HG02610 (cell line): ENCODE measurements at regions not wholly inside any gene's neighbourhood (a gene's known extent, or its start where the extent isn't known, plus 50 kb on each side); places are given as distances from the start of the nearest gene placed in this dataset.

Experiments
- ATAC-seq: cut with Tn5 transposase; IDR thresholded peaks from one replicate; pipeline ENCODE4 v1.9.1; 2021; ENCODE audit warnings: mild to moderate bottlenecking, moderate library complexity; ENCODE audit not compliant: unreplicated experiment

DNA sequence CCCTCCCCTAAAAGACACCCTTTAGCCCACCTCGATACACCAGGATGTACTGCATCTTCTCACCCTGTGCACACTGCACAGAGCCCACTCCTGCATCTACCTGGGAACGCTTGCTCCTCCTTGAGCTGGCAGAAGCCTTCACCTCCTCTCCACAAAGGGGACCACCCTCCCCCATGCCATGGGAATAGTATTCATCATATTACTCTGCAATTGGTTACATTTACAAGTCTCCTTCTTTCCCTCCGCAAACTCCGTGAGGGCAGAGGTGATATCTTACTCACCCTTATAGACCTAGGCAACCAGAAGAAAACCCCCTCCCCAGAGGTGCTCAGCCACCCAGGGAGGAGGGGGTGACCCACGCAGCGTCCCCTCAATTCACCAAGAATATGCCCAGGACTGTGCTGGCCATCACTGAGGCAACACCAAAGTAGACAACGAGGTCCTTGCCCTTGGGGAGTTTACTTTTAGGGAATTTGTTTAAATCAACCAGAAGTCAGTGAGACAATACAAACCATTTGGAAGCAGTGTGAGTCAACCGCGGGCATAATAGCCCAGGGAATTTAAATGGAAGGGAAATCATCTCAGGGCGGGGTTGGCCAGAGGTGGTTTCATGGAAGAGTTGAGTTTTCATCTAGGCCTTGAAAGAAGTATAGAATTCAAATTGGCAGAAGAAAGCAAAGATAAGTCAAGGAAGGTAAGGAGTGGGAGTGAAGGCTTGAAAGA lies 214.5 kb downstream of the BARX2 start:
- ATAC-seq, result no peak

DNA sequence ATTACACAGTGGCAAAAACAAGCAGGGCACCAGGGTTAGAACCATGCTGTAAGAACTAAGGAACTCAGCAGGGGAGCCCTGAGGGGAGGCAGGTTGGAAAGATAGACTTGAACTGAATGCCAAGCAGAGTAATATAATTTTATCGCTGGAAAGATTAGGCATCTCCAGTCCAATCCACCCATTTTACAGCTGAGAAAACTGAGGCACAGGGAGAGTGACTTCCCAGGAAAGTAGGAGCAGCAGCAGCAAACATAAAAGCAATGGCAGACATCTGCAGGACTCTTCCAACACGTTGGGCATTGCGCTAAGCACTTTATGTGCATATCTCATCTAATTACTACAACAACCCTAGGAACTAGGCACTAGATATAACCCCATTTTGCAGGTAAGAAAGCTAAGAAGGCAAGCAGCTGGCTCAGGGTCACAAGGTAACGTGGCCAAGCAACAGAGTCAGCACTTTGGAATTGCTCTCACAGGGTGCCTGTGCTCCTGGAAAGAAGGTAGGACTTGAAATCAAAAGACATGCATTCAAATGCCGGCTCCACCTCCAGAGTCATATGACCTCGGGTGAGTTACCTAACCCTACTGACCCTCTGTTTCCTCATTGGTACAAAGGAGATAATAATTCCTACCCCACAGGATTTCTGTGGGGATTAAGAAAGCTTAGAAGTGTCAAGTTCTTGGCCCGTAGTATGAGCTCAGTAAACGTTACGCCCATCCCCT lies 215.3 kb downstream of the BARX2 start:
- ATAC-seq, result no peak

DNA sequence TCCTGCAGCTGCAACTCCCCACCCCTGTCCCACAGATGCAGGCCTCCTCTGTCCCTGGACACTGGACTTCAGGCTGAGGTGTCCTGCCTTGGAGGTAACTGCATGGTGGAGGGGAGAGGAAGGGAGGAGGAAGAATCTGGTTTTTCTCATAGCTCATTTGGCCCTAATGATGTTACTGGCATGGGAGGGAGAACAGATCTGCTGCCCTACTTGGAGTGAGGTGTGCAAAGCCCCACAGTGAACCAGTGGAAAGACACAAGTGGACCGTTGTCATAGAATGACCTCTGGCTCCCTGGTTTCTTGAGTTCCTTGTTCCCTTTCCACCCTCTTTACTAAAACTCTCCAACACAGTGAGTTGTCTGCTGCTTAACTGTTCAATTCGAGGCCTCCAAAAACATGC lies 215.9 kb downstream of the BARX2 start:
- ATAC-seq, result no peak

- no peak for ATAC-seq
Observed at GRCh38 chr11:129592191-129592590, 216.5 kb downstream of the BARX2 start.

DNA sequence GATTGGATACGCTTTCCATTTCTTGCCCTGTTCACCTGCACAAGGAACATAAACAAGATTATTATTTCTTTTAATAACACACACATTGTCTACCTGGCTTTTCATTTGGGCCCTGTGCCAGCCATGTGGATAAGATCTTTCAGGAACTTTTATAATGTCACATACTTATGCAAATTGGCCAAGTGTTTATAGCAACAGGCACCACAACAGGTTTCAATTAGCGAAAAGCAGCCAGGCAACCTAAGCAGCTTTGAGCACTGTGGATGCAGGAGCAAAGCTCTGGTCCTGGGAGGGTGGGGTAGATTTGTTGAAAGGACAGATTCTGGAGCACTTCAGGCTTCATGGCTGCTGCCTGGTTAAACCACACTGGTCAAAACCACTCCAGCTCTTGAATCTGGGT lies 217.4 kb downstream of the BARX2 start:
- ATAC-seq, result no peak

GRCh38 chr11:129595038-129595962 lies 219.7 kb downstream of the BARX2 start:
- no peak for ATAC-seq

DNA sequence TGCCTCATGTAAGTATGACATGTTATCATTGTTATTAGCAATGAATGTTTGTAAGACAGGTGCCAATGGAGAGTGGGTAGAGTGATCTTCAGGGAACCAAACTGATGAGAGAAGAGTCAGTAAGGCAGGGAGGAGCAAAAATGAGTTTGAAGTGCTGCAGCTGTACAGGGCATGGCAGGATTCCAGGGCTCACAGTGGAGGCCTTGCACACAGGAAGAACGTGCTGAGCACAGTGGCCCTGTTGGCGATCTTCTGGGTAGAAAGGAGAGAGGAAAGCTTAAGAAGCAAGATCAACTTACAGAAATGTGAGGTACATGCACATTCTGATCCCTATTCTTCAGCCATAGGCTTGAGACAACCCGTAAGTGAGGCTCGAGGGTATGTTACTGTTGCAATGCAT lies 219.3 kb upstream of the TMEM45B start:
- no peak for ATAC-seq

- ATAC-seq, result no peak
Observed at GRCh38 chr11:129598378-129598777, 217.3 kb upstream of the TMEM45B start.

- ATAC-seq, result no peak
Observed at GRCh38 chr11:129605815-129606214, 209.8 kb upstream of the TMEM45B start.

DNA sequence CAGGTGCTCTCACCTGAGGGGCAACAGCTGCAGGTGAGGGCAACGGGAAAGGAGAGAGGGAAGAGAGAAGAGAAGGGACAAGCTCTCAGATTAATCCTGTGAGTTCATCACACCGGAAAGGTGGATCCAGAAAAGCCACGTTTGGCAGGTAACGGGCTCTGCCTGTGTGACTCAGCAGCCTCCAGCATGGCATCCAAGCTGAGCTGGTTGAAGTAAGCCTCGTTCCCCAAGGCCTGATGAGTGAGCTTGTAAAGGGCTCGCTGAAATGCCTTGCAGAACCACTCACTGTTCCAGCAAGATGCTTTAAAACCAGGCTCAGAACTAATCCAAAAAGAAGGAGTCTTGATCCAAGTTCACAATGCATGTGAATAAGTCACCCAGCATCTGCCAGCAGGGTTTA lies 206.9 kb upstream of the TMEM45B start:
- ATAC-seq, result no peak

- no peak for ATAC-seq
Observed at GRCh38 chr11:129610125-129610524, 205.5 kb upstream of the TMEM45B start.

- no peak for ATAC-seq
Observed at GRCh38 chr11:129610545-129610944, 205.1 kb upstream of the TMEM45B start.

- ATAC-seq, result no peak
Observed at GRCh38 chr11:129611661-129612446, 203.8 kb upstream of the TMEM45B start.

- no peak for ATAC-seq
Observed at GRCh38 chr11:129612447-129612961, 203.1 kb upstream of the TMEM45B start.

GRCh38 chr11:129613071-129613470 lies 202.6 kb upstream of the TMEM45B start:
- ATAC-seq, result no peak

- ATAC-seq, result no peak
Observed at GRCh38 chr11:129614256-129614944, 201.2 kb upstream of the TMEM45B start.

DNA sequence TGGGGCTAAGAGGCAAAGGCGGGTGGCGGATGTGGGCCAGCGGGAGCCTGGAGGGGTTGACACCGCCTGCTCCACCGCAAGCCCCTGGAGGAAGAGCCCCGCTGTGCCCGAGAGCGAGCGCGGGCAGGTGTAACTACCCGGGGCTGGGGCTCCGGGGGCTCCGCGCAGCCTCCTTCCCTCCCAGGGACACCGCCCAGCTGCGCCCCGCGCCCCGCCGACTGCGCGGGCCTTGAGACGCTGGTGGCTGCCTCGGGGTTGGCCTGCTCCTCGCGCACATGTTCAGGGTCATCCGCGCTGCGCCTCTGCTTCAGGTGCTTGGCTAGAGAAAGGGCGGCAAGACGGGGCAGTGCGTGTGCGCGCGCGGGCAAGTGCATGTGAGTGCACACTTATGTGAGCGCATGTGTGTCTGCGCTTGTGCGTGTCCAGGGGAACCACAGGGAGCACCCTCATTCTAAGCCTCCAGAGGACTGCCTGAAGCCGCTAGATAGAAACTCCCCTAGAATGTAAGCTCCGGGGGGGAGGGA lies 197.5 kb upstream of the TMEM45B start:
- ATAC-seq, result no peak

GRCh38 chr11:129620237-129621104 lies 195.2 kb upstream of the TMEM45B start:
- ATAC-seq, result no peak

DNA sequence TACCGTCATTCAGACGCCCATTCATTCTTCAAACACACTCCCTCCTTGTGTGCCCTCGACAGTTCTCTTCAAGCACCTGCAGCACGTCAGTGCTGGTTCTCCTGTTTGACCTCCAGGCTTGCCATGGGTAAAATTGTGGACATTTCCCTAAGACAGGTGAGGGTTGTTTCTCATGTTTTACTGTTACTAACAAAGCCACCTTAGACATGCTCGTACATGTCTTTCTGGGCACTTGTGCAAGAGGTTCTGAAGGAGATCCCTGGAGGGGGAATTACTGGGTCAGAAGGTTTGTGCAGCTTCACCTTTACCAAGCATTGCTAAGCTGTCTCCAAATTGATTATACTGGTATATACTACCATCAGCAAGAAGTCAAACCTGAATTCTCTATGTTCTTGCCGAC lies 189.7 kb upstream of the TMEM45B start:
- no peak for ATAC-seq
